Stimulated activated CD4-positive, alpha-beta T cell treated with anti-CD3 and anti-CD28 coated beads, Interleukin-1b, Interleukin-23, amount 100 ng/mL, for 4 hours (primary cell): ENCODE measurements at regions not wholly inside any gene's neighbourhood (a gene's known extent, or its start where the extent isn't known, plus 50 kb on each side); places are given as distances from the start of the nearest gene placed in this dataset.

ENCODE experiments used
- DNase-seq, 2 donors: peaks; one replicate each; pipeline ENCODE4 v3.0.0-alpha.2; 2020; ENCODE audit warnings: low read depth in 2 of 2

GRCh38 chr22:49368976-49369725 lies 458.5 kb downstream of the BRD1 start:
- no peak for DNase-seq

- DNase-seq = no peak
Observed at GRCh38 chr22:49368221-49368975, 459.3 kb downstream of the BRD1 start.

- no peak for DNase-seq
Observed at GRCh38 chr22:49367041-49367697, 460.5 kb downstream of the BRD1 start.

GRCh38 chr22:49366437-49366836 lies 461.2 kb downstream of the BRD1 start:
- no peak for DNase-seq

- no peak for DNase-seq
Observed at GRCh38 chr22:49365910-49366309, 461.8 kb downstream of the BRD1 start.

- no peak for DNase-seq
Observed at GRCh38 chr22:49365191-49365837, 462.4 kb downstream of the BRD1 start.

- DNase-seq = no peak
Observed at GRCh38 chr22:49364398-49364797, 463.3 kb downstream of the BRD1 start.

GRCh38 chr22:49363526-49364230 lies 464.0 kb downstream of the BRD1 start:
- no peak for DNase-seq

GRCh38 chr22:49362211-49362839 lies 465.3 kb downstream of the BRD1 start:
- DNase-seq = no peak

GRCh38 chr22:49361164-49361563 lies 466.5 kb downstream of the BRD1 start:
- DNase-seq = no peak

GRCh38 chr22:49360746-49361145 lies 466.9 kb downstream of the BRD1 start:
- no peak for DNase-seq

- DNase-seq = no peak
Observed at GRCh38 chr22:49359076-49359475, 468.6 kb downstream of the BRD1 start.

GRCh38 chr22:49357661-49358440 lies 469.8 kb downstream of the BRD1 start:
- DNase-seq = no peak

- no peak for DNase-seq
Observed at GRCh38 chr22:49356428-49356827, 471.2 kb downstream of the BRD1 start.

GRCh38 chr22:49355211-49355920 lies 472.3 kb downstream of the BRD1 start:
- DNase-seq = no peak

GRCh38 chr22:49354516-49355210 lies 473.0 kb downstream of the BRD1 start:
- no peak for DNase-seq

- no peak for DNase-seq
Observed at GRCh38 chr22:49353235-49353634, 474.4 kb downstream of the BRD1 start.

- DNase-seq = no peak
Observed at GRCh38 chr22:49352361-49353169, 475.1 kb downstream of the BRD1 start.
